ENCODE measurements at regions not wholly inside any gene's neighbourhood (a gene's known extent, or its start where the extent isn't known, plus 50 kb on each side); places are given as distances from the start of the nearest gene placed in this dataset.
"Not testable (repeated sequence)": the region's sequence is repeated elsewhere in the genome, so short reads cannot be mapped to it uniquely, and the experiment has no call there.

- DNase-seq (ENCODE audit: low read depth in 2 of 2, low spot score in 1 of 2), result not testable (repeated sequence)
Measured at GRCh38 chr1:610538-610937, 75.9 kb downstream of the OR4F16 start.

DNA sequence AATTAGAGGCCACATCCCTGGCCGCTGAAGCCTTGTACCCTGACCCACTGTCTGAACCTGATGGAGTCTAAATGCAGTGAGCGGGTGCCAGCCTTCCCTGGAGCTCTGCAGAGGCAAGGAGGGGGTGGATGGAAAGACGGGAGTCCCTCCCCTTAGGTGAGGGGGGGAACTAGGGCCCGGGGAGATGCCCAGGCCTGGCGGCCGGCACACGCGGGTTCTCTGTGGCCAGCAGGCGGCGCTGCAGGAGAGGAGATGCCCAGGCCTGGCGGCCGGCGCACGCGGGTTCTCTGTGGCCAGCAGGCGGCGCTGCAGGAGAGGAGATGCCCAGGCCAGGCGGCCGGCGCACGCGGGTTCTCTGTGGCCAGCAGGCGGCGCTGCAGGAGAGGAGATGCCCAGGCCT, 77.3 kb downstream of the OR4F16 start:
- DNase-seq (ENCODE audit: low read depth in 2 of 2, low spot score in 1 of 2), result not testable (repeated sequence)

DNA sequence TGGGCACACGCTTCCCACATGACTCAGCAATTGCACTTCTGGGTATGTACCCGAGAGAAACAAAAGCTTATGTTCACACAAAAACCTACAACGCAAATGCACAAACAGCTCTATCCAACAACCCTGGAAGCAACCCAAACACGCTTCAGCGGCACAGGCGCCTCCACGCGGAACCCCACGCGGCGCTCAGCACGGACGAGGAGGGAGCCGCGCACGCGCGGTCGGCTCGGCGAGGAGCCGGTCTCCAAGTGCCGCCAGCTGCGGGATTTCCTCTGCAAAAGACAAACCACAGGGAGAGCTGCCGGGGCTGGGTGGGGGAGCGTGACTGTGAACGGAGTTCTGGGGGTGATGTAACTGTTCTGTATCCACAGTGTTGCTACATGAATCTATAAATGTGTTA, 81.2 kb downstream of the OR4F16 start:
- peak in 1 of 2 donors; percentile 21 for DNase-seq (ENCODE audit: low read depth in 2 of 2, low spot score in 1 of 2)

GRCh38 chr1:588211-588610, 98.2 kb downstream of the OR4F16 start:
- DNase-seq (ENCODE audit: low read depth in 2 of 2, low spot score in 1 of 2), result not testable (repeated sequence)

GRCh38 chr1:585992-586391, 100.5 kb downstream of the OR4F16 start:
- DNase-seq (ENCODE audit: low read depth in 2 of 2, low spot score in 1 of 2), result peak in 1 of 2 donors; percentile 29

All from stimulated activated CD8-positive, alpha-beta memory T cell treated with anti-CD3 and anti-CD28 coated beads, Interleukin-4, amount 100 ng/mL, for 4 hours (primary cell).